SK-N-SH treated with all-trans-retinoic acid at 6 μM for 48 hours (cell line): ENCODE measurements at regions not wholly inside any gene's neighbourhood (a gene's known extent, or its start where the extent isn't known, plus 50 kb on each side); places are given as distances from the start of the nearest gene placed in this dataset.

Source experiments
- ARNTL ChIP-seq: fragments of 450-650 bp; formaldehyde crosslinking; IDR thresholded peaks from 2 replicates; pipeline ENCODE4 v1.5.0; 2020; ENCODE audit warnings: low read depth, mild to moderate bottlenecking, moderate library complexity, borderline replicate concordance
- CSDC2 ChIP-seq: fragments of 250-450 bp; sonication (Bioruptor Pico); IDR thresholded peaks from 2 replicates; pipeline ENCODE4 v1.5.0; 2020; ENCODE audit warnings: mild to moderate bottlenecking, moderate library complexity
- PATZ1 ChIP-seq: fragments of 250-450 bp; sonication (Bioruptor Pico); IDR thresholded peaks from 2 replicates; pipeline ENCODE4 v1.8.0; 2020; ENCODE audit warnings: mild to moderate bottlenecking, moderate library complexity, borderline replicate concordance
- ZFP3 ChIP-seq: fragments of 250-450 bp; sonication (Bioruptor Pico); IDR thresholded peaks from 2 replicates; pipeline ENCODE4 v1.5.0; 2020; ENCODE audit warnings: mild to moderate bottlenecking, moderate library complexity
- ZNF70 ChIP-seq: fragments of 450-650 bp; formaldehyde crosslinking; IDR thresholded peaks from 2 replicates; pipeline ENCODE4 v1.5.0; 2020; ENCODE audit warnings: mild to moderate bottlenecking, moderate library complexity

DNA sequence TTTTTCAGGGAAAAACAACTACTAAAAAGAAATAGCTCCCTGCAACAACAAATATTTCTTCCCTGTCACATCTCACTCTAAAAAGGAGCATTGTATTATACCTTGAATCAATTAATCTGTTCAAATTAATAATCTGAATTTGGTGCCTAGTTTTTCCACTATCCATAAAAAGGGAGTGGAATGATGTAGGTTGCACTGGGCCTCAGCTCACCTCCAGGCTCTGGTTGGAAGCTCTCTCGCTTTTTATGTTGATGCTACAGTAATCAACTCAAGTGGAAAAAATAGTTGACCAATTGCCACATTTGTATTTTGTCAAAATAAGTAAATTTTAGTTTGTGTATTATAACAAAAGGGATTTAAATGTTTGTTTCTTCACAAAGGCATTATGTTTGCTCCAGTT lies 126.1 kb downstream of the MAD2L1 start:
- TF ChIP-seq PATZ1 (CRISPR knock-in tag) (no peak), CSDC2 (CRISPR knock-in tag) (no peak), ZNF70 (CRISPR knock-in tag) (no peak), ZFP3 (CRISPR knock-in tag) (no peak), ARNTL (no peak)
